C1 segment of cervical spinal cord (tissue), 14 donors: ENCODE measurements at regions not wholly inside any gene's neighbourhood (a gene's known extent, or its start where the extent isn't known, plus 50 kb on each side); places are given as distances from the start of the nearest gene placed in this dataset.

Experiments
- DNase-seq, 14 donors: peaks; one replicate each; lab custom pipeline; 2025; lab: John Stamatoyannopoulos, UW

- no peak for DNase-seq
Measured at GRCh38 chr5:96037128-96037527, 75.5 kb upstream of the ELL2 start.

GRCh38 chr5:96036301-96036700 lies 74.7 kb upstream of the ELL2 start:
- DNase-seq, result no peak

- DNase-seq, result no peak
Measured at GRCh38 chr5:96035796-96036195, 74.1 kb upstream of the ELL2 start.

- no peak for DNase-seq
Measured at GRCh38 chr5:96033116-96033515, 71.5 kb upstream of the ELL2 start.

- no peak for DNase-seq
Measured at GRCh38 chr5:96031811-96032261, 70.2 kb upstream of the ELL2 start.

GRCh38 chr5:96031180-96031579 lies 69.5 kb upstream of the ELL2 start:
- no peak for DNase-seq

- no peak for DNase-seq
Measured at GRCh38 chr5:96026406-96027041, 64.9 kb upstream of the ELL2 start.

- no peak for DNase-seq
Measured at GRCh38 chr5:96024683-96025475, 63.2 kb upstream of the ELL2 start.

- DNase-seq, result no peak
Measured at GRCh38 chr5:96023518-96023917, 61.9 kb upstream of the ELL2 start.

GRCh38 chr5:96022971-96023370 lies 61.3 kb upstream of the ELL2 start:
- no peak for DNase-seq

GRCh38 chr5:96017951-96018350 lies 56.3 kb upstream of the ELL2 start:
- no peak for DNase-seq

- DNase-seq, result no peak
Measured at GRCh38 chr5:96016216-96016615, 54.6 kb upstream of the ELL2 start.

- DNase-seq, result no peak
Measured at GRCh38 chr5:96015709-96016108, 54.1 kb upstream of the ELL2 start.

GRCh38 chr5:96014395-96014794 lies 52.7 kb upstream of the ELL2 start:
- no peak for DNase-seq

- no peak for DNase-seq
Measured at GRCh38 chr5:96013254-96013653, 51.6 kb upstream of the ELL2 start.

GRCh38 chr5:96012399-96012798 lies 50.7 kb upstream of the ELL2 start:
- no peak for DNase-seq
